ENCODE measurements at regions not wholly inside any gene's neighbourhood (a gene's known extent, or its start where the extent isn't known, plus 50 kb on each side); places are given as distances from the start of the nearest gene placed in this dataset.

- no peak overlapping the region for H3K27ac ChIP-seq (ENCODE audit: low read length)
- no peaks in the 10 kb centered on the region for H3K9me2 ChIP-seq (ENCODE audit: insufficient read depth, low read length)
- H3K9ac ChIP-seq (ENCODE audit: low read length): no peak overlapping the region
- no peak overlapping the region for H3K4me3 ChIP-seq (ENCODE audit: low read length)
- H3K27me3 ChIP-seq (ENCODE audit: insufficient read depth, low read depth, low read length): no peaks in the 10 kb centered on the region
- no peaks in the 10 kb centered on the region for H4K20me1 ChIP-seq (ENCODE audit: insufficient read depth)
- H3K79me2 ChIP-seq (replicated peaks; ENCODE audit: insufficient read depth, low read length): no peaks in the 10 kb centered on the region
- no peaks in the 10 kb centered on the region for H3K9me3 ChIP-seq (ENCODE audit: low read length)
- no peaks in the 10 kb centered on the region for H3K36me3 ChIP-seq (ENCODE audit: insufficient read depth, low read length)
- TF ChIP-seq CTCF (IDR thresholded peaks at IDR 0.05; ENCODE audit: poor library complexity, severe bottlenecking): no peak
- no peak for TF ChIP-seq POLR2AphosphoS5 (IDR thresholded peaks at IDR 0.05)
- no peak for TF ChIP-seq EP300 (conservative IDR thresholded peaks at IDR 0.05; ENCODE audit: poor library complexity, severe bottlenecking)
- TF ChIP-seq TAF1 (IDR thresholded peaks at IDR 0.05; ENCODE audit: low read depth): no peak
- TF ChIP-seq REST (IDR thresholded peaks at IDR 0.05; ENCODE audit: borderline replicate concordance): no peak
- no peak for TF ChIP-seq MXI1 (conservative IDR thresholded peaks at IDR 0.05; ENCODE audit: poor library complexity, severe bottlenecking)
- TF ChIP-seq RAD21 (conservative IDR thresholded peaks at IDR 0.05): no peak
- no peak for TF ChIP-seq EZH2 (IDR thresholded peaks at IDR 0.05; ENCODE audit: borderline replicate concordance, insufficient read depth, low read length, poor library complexity, severe bottlenecking)
- no peak for TF ChIP-seq SMC3 (conservative IDR thresholded peaks at IDR 0.05; ENCODE audit: poor library complexity)
- no peak overlapping the region for H3K4me2 ChIP-seq (ENCODE audit: low read length)
- H3F3A ChIP-seq (ENCODE audit: insufficient read depth, low read length, poor library complexity, severe bottlenecking): no peaks in the 10 kb centered on the region
- no peak overlapping the region for H2AFZ ChIP-seq (ENCODE audit: low read depth, low read length)
Measured at GRCh38 chr2:136245211-136245610, 127.3 kb upstream of the CXCR4 start.

GRCh38 chr2:136244536-136244885, 126.6 kb upstream of the CXCR4 start:
- Histone ChIP-seq H2AFZ (ENCODE audit: low read depth, low read length) (no peak overlapping the region), H3K9ac (ENCODE audit: low read length) (no peak overlapping the region), H3K4me3 (ENCODE audit: low read length) (no peak overlapping the region), H3K9me2 (ENCODE audit: insufficient read depth, low read length) (no peaks in the 10 kb centered on the region), H3K79me2 (replicated peaks; ENCODE audit: insufficient read depth, low read length) (no peaks in the 10 kb centered on the region), H3K27me3 (ENCODE audit: insufficient read depth, low read depth, low read length) (no peaks in the 10 kb centered on the region), H4K20me1 (ENCODE audit: insufficient read depth) (no peaks in the 10 kb centered on the region), H3K27ac (ENCODE audit: low read length) (no peak overlapping the region), H3K4me2 (ENCODE audit: low read length) (no peak overlapping the region), H3K9me3 (ENCODE audit: low read length) (no peaks in the 10 kb centered on the region), H3F3A (ENCODE audit: insufficient read depth, low read length, poor library complexity, severe bottlenecking) (no peaks in the 10 kb centered on the region), H3K36me3 (ENCODE audit: insufficient read depth, low read length) (no peaks in the 10 kb centered on the region)
- TF ChIP-seq REST (IDR thresholded peaks at IDR 0.05; ENCODE audit: borderline replicate concordance) (no peak), RAD21 (conservative IDR thresholded peaks at IDR 0.05) (no peak), TAF1 (IDR thresholded peaks at IDR 0.05; ENCODE audit: low read depth) (no peak), POLR2AphosphoS5 (IDR thresholded peaks at IDR 0.05) (no peak), CTCF (IDR thresholded peaks at IDR 0.05; ENCODE audit: poor library complexity, severe bottlenecking) (no peak), EP300 (conservative IDR thresholded peaks at IDR 0.05; ENCODE audit: poor library complexity, severe bottlenecking) (no peak), EZH2 (IDR thresholded peaks at IDR 0.05; ENCODE audit: borderline replicate concordance, insufficient read depth, low read length, poor library complexity, severe bottlenecking) (no peak), MXI1 (conservative IDR thresholded peaks at IDR 0.05; ENCODE audit: poor library complexity, severe bottlenecking) (no peak), SMC3 (conservative IDR thresholded peaks at IDR 0.05; ENCODE audit: poor library complexity) (no peak)

Data from neural cell (in vitro differentiated cells).